ENCODE measurements at regions not wholly inside any gene's neighbourhood (a gene's known extent, or its start where the extent isn't known, plus 50 kb on each side); places are given as distances from the start of the nearest gene placed in this dataset.
A peak's percentile ranks its signal among the peaks of the same experiment; 100 is the strongest.

- no peak for TF ChIP-seq CTCF (IDR thresholded peaks at IDR 0.05; ENCODE audit: insufficient read depth, missing control alignments)
- no peak for DNase-seq (ENCODE audit: insufficient read length, low spot score)
- peak; percentile 63 for FAIRE-seq
Measured at GRCh38 chr13:110024645-110024980, 238.2 kb upstream of the IRS2 start.

GRCh38 chr13:110023729-110024644 lies 237.6 kb upstream of the IRS2 start:
- FAIRE-seq: no peak
- no peak for TF ChIP-seq CTCF (IDR thresholded peaks at IDR 0.05; ENCODE audit: insufficient read depth, missing control alignments)
- peak; percentile 70 for DNase-seq (ENCODE audit: insufficient read length, low spot score)

DNA sequence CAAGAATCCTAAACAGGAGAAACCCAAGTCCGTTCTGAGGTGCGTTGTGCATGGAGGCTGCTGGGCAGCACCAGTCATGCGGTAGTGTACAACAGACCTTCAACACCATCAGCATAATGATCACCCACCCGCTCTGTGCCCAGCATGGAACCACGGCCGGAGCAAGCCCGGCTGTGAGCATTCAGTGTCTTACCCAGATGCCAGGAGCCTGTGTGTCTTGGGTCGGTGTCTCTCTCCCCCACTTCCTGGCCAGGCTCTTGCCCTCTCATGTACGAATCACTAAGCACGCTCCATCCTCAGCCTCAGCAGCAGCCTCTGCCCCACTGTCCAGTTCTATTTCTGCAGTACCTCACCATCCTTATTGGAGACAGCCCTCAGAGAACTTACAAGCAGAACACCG lies 231.6 kb upstream of the IRS2 start:
- TF ChIP-seq CTCF (IDR thresholded peaks at IDR 0.05; ENCODE audit: insufficient read depth, missing control alignments): no peak

DNA sequence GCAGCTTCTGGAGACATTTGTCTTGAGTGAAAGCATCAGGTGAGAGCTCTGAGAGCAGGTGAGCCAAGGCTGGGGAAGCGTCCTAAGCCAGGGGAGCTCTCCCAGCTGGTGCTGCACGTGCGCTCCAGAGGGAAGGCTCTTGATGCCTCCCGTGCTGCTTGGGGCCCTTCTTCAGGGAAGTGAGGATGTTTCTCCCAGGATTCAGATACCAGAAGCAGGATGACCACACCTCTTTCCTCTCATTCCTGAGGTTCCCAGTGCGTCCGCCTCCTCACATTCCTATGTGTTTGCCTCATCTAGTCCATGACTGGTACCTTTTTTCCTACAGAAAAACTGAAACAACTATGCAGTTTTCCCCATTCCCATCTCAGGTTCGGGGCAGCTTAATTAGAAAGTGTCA lies 231.0 kb upstream of the IRS2 start:
- FAIRE-seq: no peak
- no peak for TF ChIP-seq CTCF (IDR thresholded peaks at IDR 0.05; ENCODE audit: insufficient read depth, missing control alignments)

More for the DNA sequence above, 231.6 kb upstream of the IRS2 start:
- FAIRE-seq (no peak), DNase-seq (ENCODE audit: insufficient read length, low spot score) (no peak)

GRCh38 chr13:110015253-110015652 lies 228.9 kb upstream of the IRS2 start:
- DNase-seq (ENCODE audit: insufficient read length, low spot score): no peak
- no peak for TF ChIP-seq CTCF (IDR thresholded peaks at IDR 0.05; ENCODE audit: insufficient read depth, missing control alignments)

More for the DNA sequence above, 231.0 kb upstream of the IRS2 start:
- no peak for DNase-seq (ENCODE audit: insufficient read length, low spot score)

DNA sequence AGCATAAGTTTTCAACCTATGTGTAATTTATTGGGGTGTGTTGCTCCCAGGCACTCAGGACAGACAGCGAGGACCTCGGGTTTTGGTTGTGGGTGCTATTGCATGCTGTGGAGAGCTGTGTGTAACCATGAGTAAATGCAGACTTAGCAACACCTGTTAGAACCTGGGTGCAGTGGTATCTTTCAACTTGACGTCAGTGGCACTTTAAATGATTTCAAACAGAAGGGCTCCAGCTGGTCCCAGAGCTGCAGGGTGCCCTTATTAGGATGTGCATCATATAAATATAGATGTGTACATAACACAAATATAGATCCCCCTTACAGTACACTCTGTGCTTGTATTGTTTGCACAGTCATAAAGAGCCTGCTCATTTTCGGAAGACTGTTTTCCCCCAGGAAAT lies 228.3 kb upstream of the IRS2 start:
- TF ChIP-seq CTCF (IDR thresholded peaks at IDR 0.05; ENCODE audit: insufficient read depth, missing control alignments): no peak

More at GRCh38 chr13:110015253-110015652, 228.9 kb upstream of the IRS2 start:
- no peak for FAIRE-seq

GRCh38 chr13:110012102-110012739 lies 225.8 kb upstream of the IRS2 start:
- DNase-seq (ENCODE audit: insufficient read length, low spot score) (no peak), FAIRE-seq (no peak)
- no peak for TF ChIP-seq CTCF (IDR thresholded peaks at IDR 0.05; ENCODE audit: insufficient read depth, missing control alignments)

More for the DNA sequence above, 228.3 kb upstream of the IRS2 start:
- FAIRE-seq: no peak
- no peak for DNase-seq (ENCODE audit: insufficient read length, low spot score)
